ENCODE measurements at regions not wholly inside any gene's neighbourhood (a gene's known extent, or its start where the extent isn't known, plus 50 kb on each side); places are given as distances from the start of the nearest gene placed in this dataset.

- no CpG with 5 or more reads among the region's 1 CpG for WGBS, 2 experiments (ENCODE audit: insufficient coverage in 2 of 2)
- H3K36me3 ChIP-seq (ENCODE audit: control insufficient read depth, insufficient read depth, low read length) = no peaks in the 10 kb centered on the region
- no peaks in the 10 kb centered on the region for H3K9me3 ChIP-seq (ENCODE audit: control insufficient read depth, low read length)
- no peak overlapping the region for H3K4me3 ChIP-seq (ENCODE audit: extremely low read depth, insufficient read depth, low read length, poor library complexity, severe bottlenecking)
- H3K4me1 ChIP-seq (ENCODE audit: control insufficient read depth, insufficient read depth, low read length, poor library complexity, severe bottlenecking) = peaks cover 21% of the 10 kb centered on the region
- peak overlapping the region; percentile 29 for H3K27ac ChIP-seq (ENCODE audit: low read depth, low read length, severe bottlenecking)
Measured at GRCh38 chr15:70293138-70293537, 195.4 kb upstream of the TLE3 start.

GRCh38 chr15:70292076-70292760 lies 194.5 kb upstream of the TLE3 start:
- no peaks in the 10 kb centered on the region for H3K9me3 ChIP-seq (ENCODE audit: control insufficient read depth, low read length)
- 92 to 95% methylated on average over 10 to 11 of the region's 12 CpGs for WGBS, 2 experiments (ENCODE audit: insufficient coverage in 2 of 2)
- peaks cover 21% of the 10 kb centered on the region for H3K4me1 ChIP-seq (ENCODE audit: control insufficient read depth, insufficient read depth, low read length, poor library complexity, severe bottlenecking)
- H3K36me3 ChIP-seq (ENCODE audit: control insufficient read depth, insufficient read depth, low read length) = no peaks in the 10 kb centered on the region
- no peak overlapping the region for H3K4me3 ChIP-seq (ENCODE audit: extremely low read depth, insufficient read depth, low read length, poor library complexity, severe bottlenecking)
- no peak overlapping the region for H3K27ac ChIP-seq (ENCODE audit: low read depth, low read length, severe bottlenecking)

- Histone ChIP-seq H3K4me3 (ENCODE audit: extremely low read depth, insufficient read depth, low read length, poor library complexity, severe bottlenecking) (no peak overlapping the region), H3K36me3 (ENCODE audit: control insufficient read depth, insufficient read depth, low read length) (no peaks in the 10 kb centered on the region), H3K4me1 (ENCODE audit: control insufficient read depth, insufficient read depth, low read length, poor library complexity, severe bottlenecking) (peaks cover 21% of the 10 kb centered on the region), H3K9me3 (ENCODE audit: control insufficient read depth, low read length) (no peaks in the 10 kb centered on the region), H3K27ac (ENCODE audit: low read depth, low read length, severe bottlenecking) (no peak overlapping the region)
- WGBS, 2 experiments (ENCODE audit: insufficient coverage in 2 of 2) = 88 to 94% methylated on average over 6 to 9 of the region's 10 CpGs
Measured at GRCh38 chr15:70291305-70292075, 193.8 kb upstream of the TLE3 start.

- Histone ChIP-seq H3K27ac (ENCODE audit: low read depth, low read length, severe bottlenecking) (no peak overlapping the region), H3K9me3 (ENCODE audit: control insufficient read depth, low read length) (no peaks in the 10 kb centered on the region), H3K4me1 (ENCODE audit: control insufficient read depth, insufficient read depth, low read length, poor library complexity, severe bottlenecking) (peaks cover 21% of the 10 kb centered on the region), H3K36me3 (ENCODE audit: control insufficient read depth, insufficient read depth, low read length) (no peaks in the 10 kb centered on the region), H3K4me3 (ENCODE audit: extremely low read depth, insufficient read depth, low read length, poor library complexity, severe bottlenecking) (no peak overlapping the region)
- WGBS, 2 experiments (ENCODE audit: insufficient coverage in 2 of 2) = 94 to 96% methylated on average over 6 of the region's 6 CpGs
Measured at GRCh38 chr15:70290708-70291107, 193.0 kb upstream of the TLE3 start.

GRCh38 chr15:70289191-70289955 lies 191.7 kb upstream of the TLE3 start:
- Histone ChIP-seq H3K4me3 (ENCODE audit: extremely low read depth, insufficient read depth, low read length, poor library complexity, severe bottlenecking) (no peak overlapping the region), H3K4me1 (ENCODE audit: control insufficient read depth, insufficient read depth, low read length, poor library complexity, severe bottlenecking) (peaks cover 21% of the 10 kb centered on the region), H3K36me3 (ENCODE audit: control insufficient read depth, insufficient read depth, low read length) (no peaks in the 10 kb centered on the region), H3K9me3 (ENCODE audit: control insufficient read depth, low read length) (no peaks in the 10 kb centered on the region), H3K27ac (ENCODE audit: low read depth, low read length, severe bottlenecking) (peak overlapping the region; percentile 88)
- 36 to 37% methylated on average over 5 to 7 of the region's 8 CpGs for WGBS, 2 experiments (ENCODE audit: insufficient coverage in 2 of 2)

- Histone ChIP-seq H3K4me1 (ENCODE audit: control insufficient read depth, insufficient read depth, low read length, poor library complexity, severe bottlenecking) (peaks cover 31% of the 10 kb centered on the region), H3K4me3 (ENCODE audit: extremely low read depth, insufficient read depth, low read length, poor library complexity, severe bottlenecking) (no peak overlapping the region), H3K36me3 (ENCODE audit: control insufficient read depth, insufficient read depth, low read length) (no peaks in the 10 kb centered on the region), H3K27ac (ENCODE audit: low read depth, low read length, severe bottlenecking) (no peak overlapping the region), H3K9me3 (ENCODE audit: control insufficient read depth, low read length) (no peaks in the 10 kb centered on the region)
- WGBS, 2 experiments (ENCODE audit: insufficient coverage in 2 of 2) = 54 to 100% methylated on average over 1 to 5 of the region's 5 CpGs
Measured at GRCh38 chr15:70286113-70286806, 188.5 kb upstream of the TLE3 start.

- peaks cover 20% of the 10 kb centered on the region for H3K4me1 ChIP-seq (ENCODE audit: control insufficient read depth, insufficient read depth, low read length, poor library complexity, severe bottlenecking)
- no peak overlapping the region for H3K27ac ChIP-seq (ENCODE audit: low read depth, low read length, severe bottlenecking)
- no peaks in the 10 kb centered on the region for H3K36me3 ChIP-seq (ENCODE audit: control insufficient read depth, insufficient read depth, low read length)
- H3K4me3 ChIP-seq (ENCODE audit: extremely low read depth, insufficient read depth, low read length, poor library complexity, severe bottlenecking) = no peak overlapping the region
- 92 to 96% methylated on average over 7 to 8 of the region's 9 CpGs for whole genome bisulfite sequencing, 2 experiments (ENCODE audit: insufficient coverage in 2 of 2)
- no peaks in the 10 kb centered on the region for H3K9me3 ChIP-seq (ENCODE audit: control insufficient read depth, low read length)
Measured at GRCh38 chr15:70284438-70285214, 186.9 kb upstream of the TLE3 start.

- Histone ChIP-seq H3K36me3 (ENCODE audit: control insufficient read depth, insufficient read depth, low read length) (no peaks in the 10 kb centered on the region), H3K4me1 (ENCODE audit: control insufficient read depth, insufficient read depth, low read length, poor library complexity, severe bottlenecking) (peaks cover 12% of the 10 kb centered on the region)
- 100% methylated on average over 1 of the region's 1 CpG for WGBS, 2 experiments (ENCODE audit: insufficient coverage in 2 of 2)
Measured at GRCh38 chr15:70283511-70283910, 185.8 kb upstream of the TLE3 start.

GRCh38 chr15:70281811-70282307 lies 184.1 kb upstream of the TLE3 start:
- 76 to 77% methylated on average over 3 of the region's 4 CpGs for WGBS, 2 experiments (ENCODE audit: insufficient coverage in 2 of 2)
- Histone ChIP-seq H3K4me1 (ENCODE audit: control insufficient read depth, insufficient read depth, low read length, poor library complexity, severe bottlenecking) (peaks cover 12% of the 10 kb centered on the region), H3K36me3 (ENCODE audit: control insufficient read depth, insufficient read depth, low read length) (no peaks in the 10 kb centered on the region), H3K27ac (ENCODE audit: low read depth, low read length, severe bottlenecking) (no peak overlapping the region), H3K9me3 (ENCODE audit: control insufficient read depth, low read length) (no peaks in the 10 kb centered on the region), H3K4me3 (ENCODE audit: extremely low read depth, insufficient read depth, low read length, poor library complexity, severe bottlenecking) (no peak overlapping the region)

More at GRCh38 chr15:70283511-70283910, 185.8 kb upstream of the TLE3 start:
- no peaks in the 10 kb centered on the region for H3K9me3 ChIP-seq (ENCODE audit: control insufficient read depth, low read length)
- no peak overlapping the region for H3K27ac ChIP-seq (ENCODE audit: low read depth, low read length, severe bottlenecking)
- H3K4me3 ChIP-seq (ENCODE audit: extremely low read depth, insufficient read depth, low read length, poor library complexity, severe bottlenecking) = no peak overlapping the region

Measured in mesodermal cell (in vitro differentiated cells).